ENCODE measurements at regions not wholly inside any gene's neighbourhood (a gene's known extent, or its start where the extent isn't known, plus 50 kb on each side); places are given as distances from the start of the nearest gene placed in this dataset.

DNA sequence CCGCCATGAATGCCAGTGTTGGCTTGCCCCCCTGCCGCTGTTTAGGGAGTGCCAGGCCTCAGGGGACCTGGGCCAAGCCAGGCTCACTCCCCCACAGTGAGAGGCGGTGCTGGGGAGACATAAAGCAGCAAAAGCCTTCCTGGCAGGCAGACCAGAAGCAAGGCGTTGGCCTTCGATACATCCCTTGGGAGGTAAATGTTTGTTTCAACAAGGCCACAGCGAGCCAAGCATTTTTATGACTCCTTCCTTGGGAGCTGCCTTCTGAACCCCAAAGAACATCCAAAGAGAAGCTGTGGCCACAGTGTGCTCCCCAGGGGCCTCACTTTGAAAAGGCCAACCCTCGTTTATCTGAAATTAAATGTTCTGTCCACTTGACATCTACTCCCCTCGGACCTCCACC, 119.7 kb upstream of the CIBAR2 start:
- no peak overlapping the region for H3K4me3 ChIP-seq (ENCODE audit: low read depth, low read length)
- DNase-seq (ENCODE audit: low read depth) = peak; percentile 89
- TF ChIP-seq, protein P1, sequence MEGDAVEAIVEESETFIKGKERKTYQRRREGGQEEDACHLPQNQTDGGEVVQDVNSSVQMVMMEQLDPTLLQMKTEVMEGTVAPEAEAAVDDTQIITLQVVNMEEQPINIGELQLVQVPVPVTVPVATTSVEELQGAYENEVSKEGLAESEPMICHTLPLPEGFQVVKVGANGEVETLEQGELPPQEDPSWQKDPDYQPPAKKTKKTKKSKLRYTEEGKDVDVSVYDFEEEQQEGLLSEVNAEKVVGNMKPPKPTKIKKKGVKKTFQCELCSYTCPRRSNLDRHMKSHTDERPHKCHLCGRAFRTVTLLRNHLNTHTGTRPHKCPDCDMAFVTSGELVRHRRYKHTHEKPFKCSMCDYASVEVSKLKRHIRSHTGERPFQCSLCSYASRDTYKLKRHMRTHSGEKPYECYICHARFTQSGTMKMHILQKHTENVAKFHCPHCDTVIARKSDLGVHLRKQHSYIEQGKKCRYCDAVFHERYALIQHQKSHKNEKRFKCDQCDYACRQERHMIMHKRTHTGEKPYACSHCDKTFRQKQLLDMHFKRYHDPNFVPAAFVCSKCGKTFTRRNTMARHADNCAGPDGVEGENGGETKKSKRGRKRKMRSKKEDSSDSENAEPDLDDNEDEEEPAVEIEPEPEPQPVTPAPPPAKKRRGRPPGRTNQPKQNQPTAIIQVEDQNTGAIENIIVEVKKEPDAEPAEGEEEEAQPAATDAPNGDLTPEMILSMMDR (IDR thresholded peaks at IDR 0.05; ENCODE audit: insufficient read depth, low read length) = no peak

GRCh38 chr16:85232369-85233142, 120.3 kb upstream of the CIBAR2 start:
- DNase-seq (ENCODE audit: low read depth) = no peak
- H3K4me3 ChIP-seq (ENCODE audit: low read depth, low read length) = no peak overlapping the region
- TF ChIP-seq, protein P1 (IDR thresholded peaks at IDR 0.05; ENCODE audit: insufficient read depth, low read length) = no peak

DNA sequence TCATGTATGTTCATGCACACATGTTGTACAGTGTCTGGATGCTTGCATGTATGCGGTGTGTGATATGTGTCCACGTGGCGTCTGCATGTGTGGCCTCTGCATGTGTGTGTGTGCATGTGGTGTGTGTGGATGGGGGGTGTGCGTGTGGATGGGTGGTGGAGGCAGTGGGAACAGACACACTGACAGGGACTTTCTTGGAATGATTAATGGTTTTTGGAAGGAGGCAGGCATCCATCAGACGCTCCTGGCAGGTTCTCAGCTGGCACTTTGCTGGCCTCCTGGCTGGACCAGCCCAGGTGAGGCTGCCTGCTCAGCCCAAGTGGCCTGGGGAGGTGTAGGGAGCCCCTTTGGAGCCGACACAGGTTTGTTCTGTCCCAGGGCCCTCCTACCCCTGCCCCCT, 121.2 kb upstream of the CIBAR2 start:
- TF ChIP-seq, protein P1 (IDR thresholded peaks at IDR 0.05; ENCODE audit: insufficient read depth, low read length) = no peak
- DNase-seq (ENCODE audit: low read depth) = no peak

GRCh38 chr16:85234310-85235204, 122.3 kb upstream of the CIBAR2 start:
- TF ChIP-seq, protein P1 (IDR thresholded peaks at IDR 0.05; ENCODE audit: insufficient read depth, low read length) = peak; percentile 19
- peak; percentile 80 for DNase-seq (ENCODE audit: low read depth)
- H3K4me3 ChIP-seq (ENCODE audit: low read depth, low read length) = peak overlapping the region; percentile 45

More for the DNA sequence above, 121.2 kb upstream of the CIBAR2 start:
- H3K4me3 ChIP-seq (ENCODE audit: low read depth, low read length) = no peak overlapping the region

DNA sequence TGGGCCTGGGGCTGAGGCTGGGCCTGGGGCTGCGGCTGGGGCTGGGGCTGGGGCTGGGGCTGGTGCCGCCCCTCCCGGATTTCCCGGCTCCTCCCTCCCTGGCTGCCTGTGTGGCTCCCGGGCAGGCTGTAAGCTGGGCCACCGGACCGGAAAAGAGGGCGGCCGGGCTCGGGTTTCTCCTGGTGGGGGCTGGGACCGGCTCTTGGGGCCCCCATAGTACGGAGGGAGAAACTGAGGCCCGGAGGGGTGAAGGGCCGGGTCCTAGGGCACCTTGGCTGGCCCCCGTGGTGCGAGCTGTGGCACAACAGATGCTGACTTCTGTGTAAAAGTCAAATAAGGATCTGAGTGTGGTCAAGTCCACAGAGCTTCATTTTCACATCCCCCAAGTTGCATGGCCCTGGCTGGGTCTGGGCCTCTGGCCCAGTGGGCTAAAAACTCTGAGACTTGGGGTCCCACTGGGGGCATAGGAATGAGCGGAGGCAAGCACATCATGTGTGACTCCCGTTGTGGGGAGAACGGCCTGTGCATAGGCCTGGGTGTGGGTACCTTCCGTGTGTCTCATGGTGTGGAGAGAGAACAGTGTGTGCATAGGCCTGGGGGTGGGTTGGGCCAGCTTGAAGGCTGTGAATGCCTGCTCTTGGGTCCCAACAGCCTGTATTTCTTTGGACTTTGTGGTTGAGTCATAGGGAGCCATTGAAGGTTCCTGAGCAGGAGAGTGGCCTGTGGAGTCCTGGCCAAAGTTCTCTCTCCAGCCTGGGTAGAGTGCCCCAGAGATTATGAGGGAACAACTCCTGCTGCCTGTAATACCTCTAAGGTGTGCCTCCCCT, 123.9 kb upstream of the CIBAR2 start:
- TF ChIP-seq, protein P1 (IDR thresholded peaks at IDR 0.05; ENCODE audit: insufficient read depth, low read length) = no peak
- DNase-seq (ENCODE audit: low read depth) = peak; percentile 28
- peak overlapping the region; percentile 51 for H3K4me3 ChIP-seq (ENCODE audit: low read depth, low read length)

GRCh38 chr16:85236818-85237150, 124.5 kb upstream of the CIBAR2 start:
- DNase-seq (ENCODE audit: low read depth) = peak; percentile 34
- TF ChIP-seq, protein P1 (IDR thresholded peaks at IDR 0.05; ENCODE audit: insufficient read depth, low read length) = no peak

More at GRCh38 chr16:85236818-85237150, 124.5 kb upstream of the CIBAR2 start:
- H3K4me3 ChIP-seq (ENCODE audit: low read depth, low read length) = no peak overlapping the region

Measured in fibroblast of the aortic adventitia (primary cell).